ENCODE measurements at regions not wholly inside any gene's neighbourhood (a gene's known extent, or its start where the extent isn't known, plus 50 kb on each side); places are given as distances from the start of the nearest gene placed in this dataset.

DNA sequence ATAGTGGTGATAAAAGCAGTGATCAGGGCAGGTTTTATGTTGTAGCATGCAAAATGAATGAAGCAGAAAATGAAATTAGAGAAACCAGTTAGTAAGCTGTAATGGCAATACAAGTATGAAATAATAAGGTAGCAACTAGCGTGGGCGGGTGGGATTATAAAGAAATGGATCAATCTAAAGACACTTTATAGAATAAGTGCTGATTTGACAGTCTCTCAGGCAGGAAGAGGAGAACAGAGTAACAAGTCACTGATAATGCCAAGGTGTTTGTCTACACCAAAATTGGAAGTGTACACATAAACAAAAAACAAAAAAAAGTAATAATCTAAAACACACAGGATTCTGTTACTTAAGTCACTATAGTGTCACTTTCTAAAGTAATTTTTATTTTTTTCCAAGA lies 51.0 kb upstream of the PCBP1 start:
- DNase-seq, result no peak

DNA sequence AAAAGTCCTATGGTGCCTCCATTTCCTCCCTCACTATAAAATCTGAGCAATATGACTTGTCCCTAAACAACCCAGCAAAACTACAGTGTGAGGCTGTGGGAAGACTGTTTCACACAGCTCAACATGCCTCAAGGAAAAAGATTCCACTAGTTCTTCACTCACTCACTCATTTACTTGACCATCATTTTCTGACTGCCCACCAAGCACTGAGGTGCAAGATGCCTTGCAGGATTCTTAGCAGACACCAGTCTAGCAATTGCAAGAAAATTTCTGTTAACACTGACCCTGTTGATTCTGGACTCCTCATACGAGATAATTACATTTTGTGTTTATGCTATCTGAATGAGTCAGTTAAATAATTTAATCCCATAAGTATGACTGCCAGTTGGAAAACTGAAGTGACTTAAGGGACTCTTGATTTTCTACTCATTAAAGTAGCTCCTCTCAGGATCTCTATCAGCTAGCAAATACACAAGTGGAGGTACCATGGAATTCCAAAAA lies 51.9 kb upstream of the PCBP1 start:
- no peak for DNase-seq

DNA sequence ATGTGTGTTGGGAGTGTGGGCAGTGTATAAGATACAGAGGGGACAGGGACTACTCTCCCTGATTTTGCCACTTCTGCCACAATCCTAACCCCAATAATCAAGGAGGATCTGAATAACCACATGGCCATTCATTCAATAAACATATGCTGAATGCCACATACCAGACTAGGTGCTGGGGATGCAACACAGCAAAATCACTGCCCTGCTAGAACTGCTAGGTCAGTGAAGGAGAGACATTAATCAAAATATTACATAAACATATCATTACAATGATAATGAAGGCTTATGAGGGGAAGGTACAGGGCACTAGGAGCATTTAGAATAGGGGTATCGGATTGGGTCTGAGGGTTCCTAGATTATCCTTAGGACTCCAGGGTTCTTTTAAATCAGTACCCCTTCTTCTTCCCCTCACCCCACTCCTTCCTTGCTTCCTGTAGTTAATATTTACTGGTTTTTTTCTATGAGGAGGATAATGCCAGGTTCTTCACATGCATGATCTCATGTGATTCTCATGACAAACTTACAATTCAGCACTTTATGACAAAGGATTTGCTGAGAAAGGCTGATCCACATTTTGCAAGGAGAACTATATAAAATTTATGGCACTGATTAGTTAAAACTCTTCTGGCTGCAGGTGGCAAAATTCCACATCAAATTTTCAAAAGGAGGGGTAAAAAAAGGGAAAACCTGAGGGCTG lies 56.4 kb upstream of the PCBP1 start:
- no peak for DNase-seq

DNA sequence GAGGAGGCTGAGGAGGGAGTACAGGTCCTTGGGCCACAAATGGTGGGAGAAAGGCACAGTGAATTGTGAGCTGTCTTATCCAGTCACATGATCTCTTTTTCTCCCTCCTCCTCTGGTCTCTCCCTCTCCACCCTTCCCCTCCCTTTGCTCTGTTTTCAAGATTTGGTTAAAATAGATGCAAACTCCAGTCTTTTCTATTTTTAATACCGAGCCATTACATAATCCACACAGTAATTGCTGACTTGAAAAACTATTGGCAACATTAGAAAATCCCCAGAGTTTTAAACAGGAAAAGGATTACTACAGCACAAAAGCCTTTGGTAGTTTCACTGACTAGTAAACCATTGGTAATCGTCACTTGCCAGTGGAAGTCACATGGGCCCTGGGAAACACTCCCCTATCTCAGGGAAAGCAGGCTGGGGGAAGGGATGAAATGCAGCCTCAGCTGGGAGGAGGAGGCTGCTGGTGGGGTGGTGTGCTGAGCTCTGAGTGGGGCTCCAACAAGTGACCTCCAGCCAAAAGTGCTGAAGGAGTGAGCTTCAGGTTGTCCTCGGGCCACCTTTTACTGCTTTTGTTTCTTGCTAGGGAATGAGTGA lies 57.4 kb upstream of the PCBP1 start:
- DNase-seq, result no peak

DNA sequence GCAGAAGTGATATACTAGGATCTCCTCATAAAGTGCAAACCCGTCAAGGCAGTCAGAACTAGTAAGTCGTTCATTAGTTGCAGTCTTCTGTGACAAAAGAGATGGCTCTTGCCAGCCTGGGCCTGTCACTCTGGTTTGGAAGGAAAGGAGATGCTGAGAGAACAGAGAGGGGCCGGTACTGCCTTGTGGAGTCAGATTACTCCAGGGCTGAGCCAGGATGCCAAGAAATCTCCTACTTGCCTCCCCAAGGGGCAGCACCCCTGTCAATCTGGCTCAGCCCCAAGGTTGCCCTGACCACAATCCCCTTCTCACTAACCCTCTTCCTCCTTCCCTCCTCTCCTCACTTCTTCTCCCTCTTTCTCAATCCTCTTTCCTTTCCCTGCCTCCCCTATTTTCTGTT lies 62.9 kb upstream of the ASPRV1 start:
- DNase-seq, result no peak

DNA sequence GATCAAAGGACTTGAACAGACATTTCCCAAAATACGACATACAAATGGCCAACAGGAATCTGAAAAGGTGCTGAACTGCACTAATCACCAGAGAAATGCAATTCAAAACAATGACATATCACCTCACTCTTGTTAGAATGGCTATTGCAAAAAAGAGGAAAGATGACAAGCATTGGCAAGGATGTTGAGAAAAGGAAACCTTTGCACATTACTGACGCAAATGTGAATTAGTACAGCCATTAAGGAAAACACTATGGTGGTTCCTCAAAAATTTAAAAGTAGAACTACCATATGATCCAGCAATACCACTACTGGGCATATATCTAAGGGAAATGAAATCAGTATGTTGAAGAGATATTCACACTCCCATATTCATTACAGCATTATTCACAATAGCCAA lies 57.7 kb upstream of the ASPRV1 start:
- no peak for DNase-seq

DNA sequence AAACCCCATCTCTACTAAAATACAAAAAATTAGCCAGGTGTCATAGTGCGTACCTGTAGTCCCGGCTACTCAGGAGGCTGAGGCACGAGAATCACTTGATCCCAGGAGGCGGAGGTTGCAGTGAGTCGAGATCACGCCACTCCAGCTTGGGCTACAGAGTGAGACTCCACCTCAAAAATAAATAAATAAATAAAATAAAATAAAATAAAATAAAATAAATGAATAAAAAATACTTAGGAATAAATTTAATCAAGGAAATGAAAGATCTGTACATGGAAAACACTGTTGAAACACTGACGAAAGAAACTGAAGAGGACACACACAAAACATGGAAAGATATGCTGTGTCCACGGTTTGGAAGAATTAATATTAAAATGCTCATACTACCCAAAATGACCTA lies 56.5 kb upstream of the ASPRV1 start:
- no peak for DNase-seq

DNA sequence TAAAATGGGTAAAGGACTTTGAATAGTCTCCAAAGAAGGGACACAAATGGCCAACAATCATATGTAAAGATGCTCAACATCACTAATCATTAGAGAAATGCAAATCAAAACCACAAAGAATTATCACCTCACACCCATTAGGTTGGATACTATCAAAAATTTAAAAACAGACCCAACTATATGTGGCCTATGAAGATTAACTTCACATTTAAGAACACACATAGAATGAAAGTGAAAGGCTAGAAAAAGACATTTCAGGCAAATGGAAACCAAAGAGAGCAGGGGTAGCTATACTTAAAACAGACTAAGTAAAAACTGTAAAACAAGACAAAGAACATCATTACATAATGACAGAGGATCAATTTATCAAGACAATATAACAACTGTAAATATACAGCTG lies 53.5 kb upstream of the ASPRV1 start:
- DNase-seq, result peak in 1 of 5 donors; percentile 13

DNA sequence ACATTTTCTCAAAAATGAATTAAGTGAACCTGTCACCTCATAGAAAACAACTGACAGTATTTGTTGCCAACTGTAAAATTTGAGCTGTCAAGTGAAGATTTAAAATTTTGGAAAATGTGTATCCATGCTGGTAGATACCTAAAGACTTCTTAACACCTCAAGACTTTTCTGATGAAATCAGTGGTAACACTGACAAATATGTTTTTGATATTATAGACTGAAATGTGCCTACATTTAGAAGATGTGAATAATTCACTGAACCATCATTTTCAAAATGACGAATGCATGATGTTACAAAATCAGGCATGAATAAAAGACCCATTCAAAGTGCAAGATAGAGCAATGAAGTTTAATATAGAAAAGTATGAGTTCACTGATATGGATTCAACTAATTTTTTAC lies 51.5 kb upstream of the ASPRV1 start:
- no peak for DNase-seq

DNA sequence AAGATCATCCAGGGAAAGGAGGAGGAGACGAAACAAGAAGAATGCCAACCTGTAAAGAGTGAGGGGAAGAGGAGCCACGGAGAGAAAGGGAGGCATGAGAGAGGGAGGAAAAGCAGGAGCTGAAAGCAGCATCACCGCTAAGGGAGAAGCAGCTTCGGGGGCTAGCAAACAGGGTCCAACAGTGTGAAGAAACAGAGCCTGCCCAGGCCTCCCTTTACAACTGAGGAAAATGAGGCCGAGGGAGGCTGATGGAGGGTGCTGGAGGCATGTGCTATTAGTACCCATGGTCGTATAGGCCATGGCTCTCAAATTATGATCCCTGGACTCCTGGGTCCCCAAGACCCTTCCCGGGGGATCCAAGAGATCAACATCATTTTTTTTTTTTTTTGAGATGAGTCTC lies 50.4 kb upstream of the ASPRV1 start:
- no peak for DNase-seq

DNA sequence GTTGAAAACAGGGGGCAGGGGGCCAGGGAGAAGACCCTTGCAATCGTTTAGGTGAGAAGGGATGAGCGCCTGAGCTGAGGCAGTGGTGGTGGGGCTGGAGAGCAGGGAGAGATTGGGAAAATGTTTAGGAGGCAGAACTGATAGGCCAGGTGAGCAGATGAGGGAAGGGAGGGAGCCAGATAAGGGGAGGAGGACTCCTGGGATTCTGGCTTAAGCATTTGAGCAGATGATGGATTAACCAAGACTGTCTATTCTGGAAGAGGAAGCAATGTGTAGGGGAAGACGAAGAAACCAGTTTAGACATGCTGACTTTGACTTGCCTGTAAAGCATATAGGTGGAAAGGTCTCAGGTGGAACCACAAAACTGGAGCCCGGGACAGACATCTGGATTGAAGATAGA lies 49.9 kb upstream of the ASPRV1 start:
- no peak for DNase-seq

Measured in T-helper 1 cell (primary cell).